ENCODE measurements at regions not wholly inside any gene's neighbourhood (a gene's known extent, or its start where the extent isn't known, plus 50 kb on each side); places are given as distances from the start of the nearest gene placed in this dataset.

GRCh38 chr4:32775049-32775448 lies 2054.9 kb downstream of the PCDH7 start:
- WGBS, 4 donors: 45 to 52% (median 47%) methylated on average over 5 of the region's 5 CpGs
- Histone ChIP-seq H3K36me3 (replicated peaks in 1 of 2) (no peaks in the 10 kb centered on the region), H3K27me3 (no peaks in the 10 kb centered on the region), H3K9me3 (replicated peaks in 1 of 3) (no peaks in the 10 kb centered on the region), H3K27ac (no peak overlapping the region), H3K4me1 (replicated peaks in 1 of 2) (no peaks in the 10 kb centered on the region), H3K4me3 (no peak overlapping the region)
- no peak for DNase-seq
- no peak for TF ChIP-seq POLR2A (IDR thresholded peaks at IDR 0.05)
- peak in 1 of 6 experiments; percentile 20 for TF ChIP-seq CTCF (IDR thresholded peaks at IDR 0.05)
- intact Hi-C loops (cut with DNase I): no loop called here

DNA sequence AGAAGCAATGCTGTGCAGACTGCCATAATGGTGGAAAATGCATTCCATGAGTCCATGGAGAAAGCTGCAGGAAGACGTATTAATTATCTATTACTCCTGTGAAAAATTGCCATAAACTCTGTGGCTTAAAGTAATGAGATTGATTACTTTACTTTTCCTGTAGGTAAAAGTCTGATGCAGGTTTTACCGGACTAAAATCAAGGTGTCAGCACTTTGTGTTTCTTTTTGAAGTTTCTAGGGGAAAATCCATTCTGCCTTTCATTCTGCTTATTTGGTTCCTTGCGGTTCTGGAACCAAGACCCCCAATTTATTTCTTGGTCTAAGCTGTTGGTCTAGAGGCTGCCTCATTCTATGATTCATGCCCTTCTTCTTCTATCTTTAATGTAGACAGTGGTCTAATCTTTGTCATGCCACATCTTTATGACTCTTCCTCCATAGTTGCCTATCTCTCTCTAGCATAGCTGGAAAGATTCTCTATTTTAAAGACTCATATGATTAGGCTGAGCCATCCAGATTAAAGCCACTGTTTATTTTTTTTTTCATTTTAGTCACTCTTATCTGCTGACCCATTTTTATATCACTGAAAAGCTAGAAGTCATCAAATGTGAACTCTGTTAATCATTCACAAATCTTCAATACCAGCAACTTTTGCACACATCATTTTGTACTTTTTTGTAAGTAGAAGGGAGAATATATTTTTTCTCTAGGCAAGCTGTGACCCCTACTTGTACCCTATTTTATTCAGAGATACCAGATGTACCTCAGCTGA lies 2056.4 kb downstream of the PCDH7 start:
- no peaks in the 10 kb centered on the region for H3K4me1 ChIP-seq (replicated peaks in 1 of 2)
- DNase-seq: no peak
- H3K36me3 ChIP-seq (replicated peaks in 1 of 2): no peaks in the 10 kb centered on the region
- no peak overlapping the region for H3K27ac ChIP-seq
- no peak for TF ChIP-seq POLR2A (IDR thresholded peaks at IDR 0.05)
- WGBS, 4 donors: 74 to 86% (median 77%) methylated on average over 3 of the region's 3 CpGs
- intact Hi-C loops (cut with DNase I): no loop called here
- H3K27me3 ChIP-seq: no peaks in the 10 kb centered on the region
- H3K4me3 ChIP-seq: no peak overlapping the region
- H3K9me3 ChIP-seq (replicated peaks in 1 of 3): no peaks in the 10 kb centered on the region

DNA sequence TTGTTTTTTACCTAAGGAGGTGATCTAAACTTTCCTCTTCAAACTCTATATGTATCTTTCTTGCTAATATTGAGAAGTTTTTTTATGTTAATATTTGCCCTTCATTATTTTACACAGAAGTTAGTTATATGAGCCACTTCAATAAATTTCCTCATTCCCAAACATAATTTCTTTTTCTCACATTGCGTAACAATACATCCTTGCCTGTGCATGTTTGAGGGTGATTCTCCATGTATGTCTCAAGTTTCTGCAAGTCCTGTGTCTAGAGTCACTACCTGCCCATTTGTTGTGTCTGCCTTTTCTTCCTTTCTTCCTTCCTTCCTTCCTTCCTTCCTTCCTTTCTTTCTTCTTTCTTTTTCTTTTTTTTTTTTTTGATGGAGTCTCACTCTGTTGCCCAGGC lies 2057.9 kb downstream of the PCDH7 start:
- no peaks in the 10 kb centered on the region for H3K36me3 ChIP-seq (replicated peaks in 1 of 2)
- H3K27me3 ChIP-seq: no peaks in the 10 kb centered on the region
- DNase-seq: no peak
- H3K4me1 ChIP-seq (replicated peaks in 1 of 2): no peaks in the 10 kb centered on the region
- no peak overlapping the region for H3K4me3 ChIP-seq
- no peak overlapping the region for H3K27ac ChIP-seq
- no peaks in the 10 kb centered on the region for H3K9me3 ChIP-seq (replicated peaks in 1 of 3)
- 87 to 93% (median 90%) methylated on average over 1 of the region's 1 CpG for WGBS, 4 donors
- intact Hi-C loops (cut with DNase I): no loop called here
- TF ChIP-seq CTCF (IDR thresholded peaks at IDR 0.05) (no peak), POLR2A (IDR thresholded peaks at IDR 0.05) (no peak)

DNA sequence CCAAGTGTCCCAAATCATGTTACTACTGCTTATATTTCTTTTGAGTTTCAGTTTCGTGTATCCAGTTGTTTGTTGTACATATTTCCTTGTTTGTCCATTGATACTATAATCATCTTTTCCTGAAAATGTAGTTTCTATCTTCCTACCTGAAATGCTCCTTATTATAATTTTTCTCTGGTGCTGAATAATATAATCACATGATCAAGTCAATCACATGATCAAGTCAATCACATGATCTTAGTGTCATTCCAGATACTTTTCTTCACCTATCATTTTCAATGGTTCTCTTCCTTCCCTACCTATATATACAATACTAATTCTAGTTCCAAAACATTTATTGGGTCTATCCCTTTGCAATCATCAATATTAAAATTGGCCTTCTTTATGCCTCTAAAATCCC lies 2058.8 kb downstream of the PCDH7 start:
- no peaks in the 10 kb centered on the region for H3K9me3 ChIP-seq (replicated peaks in 1 of 3)
- H3K27ac ChIP-seq: no peak overlapping the region
- WGBS, 4 donors: 70 to 87% (median 73%) methylated on average over 1 of the region's 1 CpG
- no peak overlapping the region for H3K4me3 ChIP-seq
- intact Hi-C loops (cut with DNase I): no loop called here
- no peak for DNase-seq
- TF ChIP-seq CTCF (IDR thresholded peaks at IDR 0.05) (no peak), POLR2A (IDR thresholded peaks at IDR 0.05) (no peak)
- no peaks in the 10 kb centered on the region for H3K4me1 ChIP-seq (replicated peaks in 1 of 2)
- H3K36me3 ChIP-seq (replicated peaks in 1 of 2): no peaks in the 10 kb centered on the region
- H3K27me3 ChIP-seq: no peaks in the 10 kb centered on the region

DNA sequence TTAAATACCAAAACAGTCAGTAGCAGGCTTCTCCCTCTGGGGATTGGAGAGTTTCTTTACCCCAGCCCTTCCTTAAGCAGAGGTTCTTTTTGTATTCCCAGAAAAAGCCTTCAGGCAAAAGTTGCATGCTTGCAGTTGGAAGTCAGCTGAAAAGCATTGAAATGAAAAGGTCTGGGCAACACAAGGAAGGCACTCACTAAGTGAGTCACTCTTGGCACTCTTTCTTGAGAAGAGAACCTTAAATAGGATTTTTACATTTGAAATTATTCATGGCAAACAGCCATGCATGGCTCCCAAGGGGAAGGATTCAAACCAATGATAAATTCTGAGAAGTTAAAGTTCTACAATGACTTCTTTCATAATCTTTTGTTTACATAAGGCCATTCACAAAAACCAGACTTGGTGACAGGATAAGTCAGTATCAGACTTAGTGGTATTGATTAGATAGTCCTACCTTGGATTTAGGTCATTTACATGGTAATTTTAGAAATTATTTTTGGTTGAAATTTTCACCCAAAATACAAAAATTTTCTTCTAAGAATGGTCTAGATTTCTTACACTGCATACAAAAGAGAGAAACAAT lies 2068.9 kb downstream of the PCDH7 start:
- TF ChIP-seq POLR2A (IDR thresholded peaks at IDR 0.05): no peak
- no peak for TF ChIP-seq CTCF (IDR thresholded peaks at IDR 0.05)
- H3K27me3 ChIP-seq: no peaks in the 10 kb centered on the region
- no peaks in the 10 kb centered on the region for H3K4me1 ChIP-seq (replicated peaks in 1 of 2)
- DNase-seq: no peak
- intact Hi-C loops (cut with DNase I): no loop called here
- no peak overlapping the region for H3K4me3 ChIP-seq
- no peak overlapping the region for H3K27ac ChIP-seq
- no peaks in the 10 kb centered on the region for H3K36me3 ChIP-seq (replicated peaks in 1 of 2)
- H3K9me3 ChIP-seq (replicated peaks in 1 of 3): no peaks in the 10 kb centered on the region

All from adrenal gland (tissue), 9 donors.